ENCODE measurements at regions not wholly inside any gene's neighbourhood (a gene's known extent, or its start where the extent isn't known, plus 50 kb on each side); places are given as distances from the start of the nearest gene placed in this dataset.

GRCh38 chr4:79514621-79515329, 106.7 kb upstream of the GK2 start:
- TF ChIP-seq, protein P1, sequence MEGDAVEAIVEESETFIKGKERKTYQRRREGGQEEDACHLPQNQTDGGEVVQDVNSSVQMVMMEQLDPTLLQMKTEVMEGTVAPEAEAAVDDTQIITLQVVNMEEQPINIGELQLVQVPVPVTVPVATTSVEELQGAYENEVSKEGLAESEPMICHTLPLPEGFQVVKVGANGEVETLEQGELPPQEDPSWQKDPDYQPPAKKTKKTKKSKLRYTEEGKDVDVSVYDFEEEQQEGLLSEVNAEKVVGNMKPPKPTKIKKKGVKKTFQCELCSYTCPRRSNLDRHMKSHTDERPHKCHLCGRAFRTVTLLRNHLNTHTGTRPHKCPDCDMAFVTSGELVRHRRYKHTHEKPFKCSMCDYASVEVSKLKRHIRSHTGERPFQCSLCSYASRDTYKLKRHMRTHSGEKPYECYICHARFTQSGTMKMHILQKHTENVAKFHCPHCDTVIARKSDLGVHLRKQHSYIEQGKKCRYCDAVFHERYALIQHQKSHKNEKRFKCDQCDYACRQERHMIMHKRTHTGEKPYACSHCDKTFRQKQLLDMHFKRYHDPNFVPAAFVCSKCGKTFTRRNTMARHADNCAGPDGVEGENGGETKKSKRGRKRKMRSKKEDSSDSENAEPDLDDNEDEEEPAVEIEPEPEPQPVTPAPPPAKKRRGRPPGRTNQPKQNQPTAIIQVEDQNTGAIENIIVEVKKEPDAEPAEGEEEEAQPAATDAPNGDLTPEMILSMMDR (IDR thresholded peaks at IDR 0.05): no peak
- TF ChIP-seq POLR2A (IDR thresholded peaks at IDR 0.05): no peak
